MM.1S (cell line): ENCODE measurements at regions not wholly inside any gene's neighbourhood (a gene's known extent, or its start where the extent isn't known, plus 50 kb on each side); places are given as distances from the start of the nearest gene placed in this dataset.
A peak's percentile ranks its signal among the peaks of the same experiment; 100 is the strongest.

ENCODE experiments used
- DNase-seq: peaks from one replicate; pipeline ENCODE4 v3.0.0-alpha.2; 2015
- H2AFZ ChIP-seq: fragments of 300-600 bp; sonication (generic); 2 replicates; pipeline ENCODE4 v1.6.0; 2016; ENCODE audit warnings: antibody characterized with exemption, low read length
- H3F3A ChIP-seq: fragments of 300-600 bp; sonication (generic); 2 replicates; pipeline ENCODE4 v1.6.1; 2016; ENCODE audit warnings: mild to moderate bottlenecking, antibody characterized with exemption, low read length, moderate library complexity, mixed read lengths; ENCODE audit not compliant: insufficient read depth
- H3K27ac ChIP-seq: fragments of 300-600 bp; sonication (generic); 2 replicates; pipeline ENCODE4 v1.5.1; 2016; ENCODE audit warnings: mild to moderate bottlenecking, low read length
- H3K27me3 ChIP-seq: fragments of 300-600 bp; sonication (generic); replicated peaks from 2 replicates; pipeline ENCODE4 v1.6.0; 2016; ENCODE audit warnings: low read length; ENCODE audit not compliant: insufficient read depth
- H3K36me3 ChIP-seq: fragments of 300-600 bp; sonication (generic); replicated peaks from 2 replicates; pipeline ENCODE4 v1.6.1; 2016; ENCODE audit warnings: mild to moderate bottlenecking, low read length, mixed read lengths; ENCODE audit not compliant: insufficient read depth
- H3K4me1 ChIP-seq: fragments of 300-600 bp; sonication (generic); 2 replicates; pipeline ENCODE4 v1.6.1; 2016; ENCODE audit warnings: low read length, mixed read lengths
- H3K4me2 ChIP-seq: fragments of 300-600 bp; sonication (generic); 2 replicates; pipeline ENCODE4 v1.6.0; 2016; ENCODE audit warnings: low read depth, low read length
- H3K4me3 ChIP-seq: fragments of 300-600 bp; sonication (generic); 2 replicates; pipeline ENCODE4 v1.5.1; 2016; ENCODE audit warnings: low read length, mixed read lengths
- H3K79me2 ChIP-seq: fragments of 300-600 bp; sonication (generic); 2 replicates; pipeline ENCODE4 v1.6.1; 2016; ENCODE audit warnings: mixed run types, low read length, mixed read lengths
- H3K9ac ChIP-seq: fragments of 300-600 bp; sonication (generic); 2 replicates; pipeline ENCODE4 v1.6.1; 2016; ENCODE audit warnings: low read length, mixed read lengths
- H3K9me2 ChIP-seq: fragments of 300-600 bp; sonication (generic); replicated peaks from 2 replicates; pipeline ENCODE4 v1.6.1; 2016; ENCODE audit warnings: mild to moderate bottlenecking, low read length, mixed read lengths; ENCODE audit not compliant: insufficient read depth
- H3K9me3 ChIP-seq: fragments of 300-600 bp; sonication (generic); replicated peaks from 2 replicates; pipeline ENCODE4 v1.6.1; 2016; ENCODE audit warnings: mild to moderate bottlenecking, low read length, mixed read lengths; ENCODE audit not compliant: insufficient read depth
- H4K20me1 ChIP-seq: fragments of 300-600 bp; sonication (generic); 2 replicates; pipeline ENCODE4 v1.6.1; 2016; ENCODE audit warnings: mild to moderate bottlenecking, low read length, moderate library complexity, mixed read lengths; ENCODE audit not compliant: insufficient read depth
- EZH2 ChIP-seq: fragments of 300-600 bp; sonication (generic); optimal IDR thresholded peaks from 2 replicates; pipeline ENCODE3; 2017; ENCODE audit warnings: low read depth, mild to moderate bottlenecking, antibody characterized with exemption, low read length, mixed read lengths
- EZH2phosphoT487 ChIP-seq: fragments of 300-600 bp; sonication (generic); IDR thresholded peaks from 2 replicates; pipeline ENCODE4 v1.6.1; 2018; ENCODE audit warnings: antibody characterized with exemption, low read length
- TF ChIP-seq, protein P1 (sequence below): fragments of 300-600 bp; sonication (generic); IDR thresholded peaks from 2 replicates; pipeline ENCODE4 v1.5.1; 2016; ENCODE audit warnings: antibody characterized with exemption, low read length, mixed read lengths

DNA sequence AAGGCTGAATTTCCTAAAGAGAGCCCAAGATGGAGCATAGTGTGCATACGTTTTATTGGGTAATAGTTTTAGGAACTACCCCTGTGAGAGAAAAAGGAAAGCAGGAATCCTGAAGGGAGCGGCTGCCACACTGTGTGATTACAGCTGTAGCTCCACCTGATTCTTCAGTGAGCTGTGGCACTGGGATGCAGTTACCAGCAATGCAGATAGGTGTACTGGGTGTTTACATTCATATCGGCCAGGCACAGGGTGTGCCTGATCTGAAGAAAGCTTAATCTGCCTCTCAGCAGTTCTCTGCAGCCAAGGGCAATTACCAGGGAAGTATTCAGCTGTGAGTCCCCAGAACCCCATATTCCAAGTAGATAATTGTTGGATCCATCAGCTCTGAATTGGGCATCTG lies 1541.8 kb downstream of the EFNB2 start:
- no peaks in the 10 kb centered on the region for H3K79me2 ChIP-seq
- H3K4me3 ChIP-seq: no peak overlapping the region
- no peak overlapping the region for H3K27ac ChIP-seq
- H3F3A ChIP-seq: no peaks in the 10 kb centered on the region
- H3K27me3 ChIP-seq: peaks cover 2% of the 10 kb centered on the region
- no peak overlapping the region for H3K9ac ChIP-seq
- H3K4me1 ChIP-seq: no peaks in the 10 kb centered on the region
- no peak overlapping the region for H3K4me2 ChIP-seq
- H4K20me1 ChIP-seq: no peaks in the 10 kb centered on the region
- H3K9me2 ChIP-seq: no peaks in the 10 kb centered on the region
- no peak for DNase-seq
- no peak overlapping the region for H2AFZ ChIP-seq
- H3K36me3 ChIP-seq: no peaks in the 10 kb centered on the region
- TF ChIP-seq EZH2phosphoT487: no peak
- TF ChIP-seq EZH2: no peak
- TF ChIP-seq, protein P1, sequence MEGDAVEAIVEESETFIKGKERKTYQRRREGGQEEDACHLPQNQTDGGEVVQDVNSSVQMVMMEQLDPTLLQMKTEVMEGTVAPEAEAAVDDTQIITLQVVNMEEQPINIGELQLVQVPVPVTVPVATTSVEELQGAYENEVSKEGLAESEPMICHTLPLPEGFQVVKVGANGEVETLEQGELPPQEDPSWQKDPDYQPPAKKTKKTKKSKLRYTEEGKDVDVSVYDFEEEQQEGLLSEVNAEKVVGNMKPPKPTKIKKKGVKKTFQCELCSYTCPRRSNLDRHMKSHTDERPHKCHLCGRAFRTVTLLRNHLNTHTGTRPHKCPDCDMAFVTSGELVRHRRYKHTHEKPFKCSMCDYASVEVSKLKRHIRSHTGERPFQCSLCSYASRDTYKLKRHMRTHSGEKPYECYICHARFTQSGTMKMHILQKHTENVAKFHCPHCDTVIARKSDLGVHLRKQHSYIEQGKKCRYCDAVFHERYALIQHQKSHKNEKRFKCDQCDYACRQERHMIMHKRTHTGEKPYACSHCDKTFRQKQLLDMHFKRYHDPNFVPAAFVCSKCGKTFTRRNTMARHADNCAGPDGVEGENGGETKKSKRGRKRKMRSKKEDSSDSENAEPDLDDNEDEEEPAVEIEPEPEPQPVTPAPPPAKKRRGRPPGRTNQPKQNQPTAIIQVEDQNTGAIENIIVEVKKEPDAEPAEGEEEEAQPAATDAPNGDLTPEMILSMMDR: no peak
- H3K9me3 ChIP-seq: no peaks in the 10 kb centered on the region

DNA sequence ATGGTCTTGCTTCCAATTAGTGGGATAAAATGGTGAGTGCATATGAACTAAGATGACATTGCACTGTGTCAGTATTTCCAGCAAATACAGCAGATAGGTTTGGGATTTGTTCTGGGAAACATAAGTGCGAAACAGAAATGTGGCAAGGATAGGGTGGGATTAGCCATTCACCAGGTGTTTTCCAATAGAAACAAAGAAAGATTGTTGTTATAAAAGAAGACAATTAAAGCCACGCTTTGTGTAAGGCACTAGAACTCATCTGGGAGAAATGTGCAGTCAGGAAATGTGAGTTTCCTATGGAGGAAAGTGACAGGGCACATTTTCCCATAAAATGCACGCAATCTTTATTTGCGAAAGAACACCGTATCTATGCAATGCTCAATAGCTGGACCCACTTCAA lies 1547.8 kb downstream of the EFNB2 start:
- no peaks in the 10 kb centered on the region for H3K36me3 ChIP-seq
- H3K27ac ChIP-seq: no peak overlapping the region
- H3K27me3 ChIP-seq: peaks cover 35% of the 10 kb centered on the region
- H4K20me1 ChIP-seq: no peaks in the 10 kb centered on the region; the same call in 1 of the 2 replicates
- no peak overlapping the region for H2AFZ ChIP-seq
- H3F3A ChIP-seq: peaks cover 18% of the 10 kb centered on the region
- TF ChIP-seq, protein P1: no peak
- TF ChIP-seq EZH2: no peak
- no peak for TF ChIP-seq EZH2phosphoT487
- no peaks in the 10 kb centered on the region for H3K9me2 ChIP-seq
- H3K4me2 ChIP-seq: no peak overlapping the region
- no peaks in the 10 kb centered on the region for H3K9me3 ChIP-seq
- no peak for DNase-seq
- peaks cover 21% of the 10 kb centered on the region for H3K4me1 ChIP-seq
- no peak overlapping the region for H3K9ac ChIP-seq
- H3K79me2 ChIP-seq: no peaks in the 10 kb centered on the region
- H3K4me3 ChIP-seq: no peak overlapping the region

DNA sequence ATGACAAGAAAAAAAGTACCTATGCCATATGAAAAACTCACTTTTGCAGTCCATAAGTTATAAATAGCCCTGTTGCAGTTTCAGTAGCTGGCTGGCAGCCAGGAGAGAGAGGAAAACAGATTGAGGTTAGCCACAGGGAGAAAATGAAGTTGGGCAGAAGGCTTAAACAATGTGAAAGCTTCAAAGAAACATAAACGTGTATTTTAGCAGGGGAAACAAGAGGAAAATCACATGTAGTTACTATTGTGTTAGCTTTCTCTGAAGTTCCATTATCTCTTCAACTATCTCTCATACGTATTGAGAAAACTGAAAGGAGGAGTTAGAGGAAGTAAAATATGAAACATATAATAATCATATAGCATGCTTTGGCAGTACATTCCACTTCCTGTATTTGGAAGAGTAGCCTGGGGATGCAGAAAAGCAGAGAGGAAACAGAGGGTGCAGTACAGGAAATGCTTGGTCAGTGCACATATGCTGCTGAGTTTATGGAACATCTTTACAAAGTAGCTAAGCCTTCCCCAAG lies 1551.1 kb downstream of the EFNB2 start:
- H2AFZ ChIP-seq: no peak overlapping the region
- no peaks in the 10 kb centered on the region; the same call in 1 of the 2 replicates for H4K20me1 ChIP-seq
- no peak overlapping the region for H3K9ac ChIP-seq
- no peak overlapping the region for H3K4me3 ChIP-seq
- no peaks in the 10 kb centered on the region for H3K9me2 ChIP-seq
- H3K4me1 ChIP-seq: peaks cover 21% of the 10 kb centered on the region
- H3K79me2 ChIP-seq: no peaks in the 10 kb centered on the region
- H3F3A ChIP-seq: peaks cover 18% of the 10 kb centered on the region
- H3K9me3 ChIP-seq: no peaks in the 10 kb centered on the region
- peaks cover 64% of the 10 kb centered on the region for H3K27me3 ChIP-seq
- TF ChIP-seq, protein P1: no peak
- peak; percentile 98 for TF ChIP-seq EZH2phosphoT487
- H3K4me2 ChIP-seq: peak overlapping the region; percentile 54
- DNase-seq: peak; percentile 89
- peak overlapping the region; percentile 37; the same call in 1 of the 2 replicates for H3K27ac ChIP-seq
- H3K36me3 ChIP-seq: no peaks in the 10 kb centered on the region
